H9 (cell line): ENCODE measurements at regions not wholly inside any gene's neighbourhood (a gene's known extent, or its start where the extent isn't known, plus 50 kb on each side); places are given as distances from the start of the nearest gene placed in this dataset.

Experiments used
- DNase-seq: peaks from one replicate; pipeline ENCODE4 v3.0.0-alpha.2; 2017
- H2AFZ ChIP-seq: one replicate; pipeline ENCODE4 v1.6.1; 2013; ENCODE audit warnings: mild to moderate bottlenecking, low read length, control low read depth, moderate library complexity
- H2AK5ac ChIP-seq: 2 replicates; pipeline ENCODE4 v1.6.1; 2013; ENCODE audit warnings: low read length, control low read depth, mixed read lengths; ENCODE audit not compliant: insufficient read length
- H2BK120ac ChIP-seq: one replicate; pipeline ENCODE4 v1.6.1; 2013; ENCODE audit warnings: low read depth, mild to moderate bottlenecking, low read length, control low read depth, inconsistent platforms; ENCODE audit not compliant: poor library complexity, severe bottlenecking
- H2BK12ac ChIP-seq: 2 replicates; pipeline ENCODE4 v1.6.1; 2013; ENCODE audit warnings: low read length, control low read depth, mixed read lengths, low read depth; ENCODE audit not compliant: insufficient read length
- H2BK15ac ChIP-seq: 2 replicates; pipeline ENCODE4 v1.6.1; 2013; ENCODE audit warnings: low read depth, low read length, control low read depth
- H2BK20ac ChIP-seq: one replicate; pipeline ENCODE4 v1.6.1; 2013; ENCODE audit warnings: low read depth, mild to moderate bottlenecking, low read length, control low read depth, inconsistent platforms; ENCODE audit not compliant: poor library complexity, severe bottlenecking
- H2BK5ac ChIP-seq: 2 replicates; pipeline ENCODE4 v1.6.1; 2013; ENCODE audit warnings: low read length, control low read depth, mixed read lengths; ENCODE audit not compliant: insufficient read length
- H3K14ac ChIP-seq: 2 replicates; pipeline ENCODE4 v1.6.1; 2013; ENCODE audit warnings: low read length, control low read depth; ENCODE audit not compliant: insufficient read depth
- H3K18ac ChIP-seq: 2 replicates; pipeline ENCODE4 v1.6.1; 2013; ENCODE audit warnings: low read depth, mild to moderate bottlenecking, mixed read lengths, low read length, control low read depth; ENCODE audit not compliant: insufficient read length
- H3K23ac ChIP-seq: 2 replicates; pipeline ENCODE4 v1.6.1; 2013; ENCODE audit warnings: low read length, control low read depth, mixed read lengths, low read depth; ENCODE audit not compliant: insufficient read length
- H3K23me2 ChIP-seq: 2 replicates; pipeline ENCODE4 v1.6.1; 2013; ENCODE audit warnings: low read depth, mild to moderate bottlenecking, mixed read lengths, low read length, control low read depth; ENCODE audit not compliant: insufficient read length, poor library complexity, severe bottlenecking
- H3K27ac ChIP-seq: 2 replicates; pipeline ENCODE4 v1.5.1; 2013; ENCODE audit warnings: low read length, control low read depth, mixed read lengths, low read depth; ENCODE audit not compliant: insufficient read length
- H3K27me3 ChIP-seq: 2 replicates; pipeline ENCODE4 v1.6.1; 2013; ENCODE audit warnings: low read length, control low read depth, inconsistent platforms; ENCODE audit not compliant: insufficient read depth
- H3K4ac ChIP-seq: 2 replicates; pipeline ENCODE4 v1.6.1; 2013; ENCODE audit warnings: low read depth, mild to moderate bottlenecking, control low read depth, inconsistent platforms, low read length, moderate library complexity
- H3K4me1 ChIP-seq: 2 replicates; pipeline ENCODE4 v1.6.1; 2013; ENCODE audit warnings: low read length, control low read depth, inconsistent platforms; ENCODE audit not compliant: insufficient read depth
- H3K4me2 ChIP-seq: 2 replicates; pipeline ENCODE4 v1.6.1; 2013; ENCODE audit warnings: low read length, control low read depth, mixed read lengths; ENCODE audit not compliant: insufficient read length, insufficient read depth
- H3K56ac ChIP-seq: 2 replicates; pipeline ENCODE4 v1.6.1; 2013; ENCODE audit warnings: low read depth, mild to moderate bottlenecking, mixed read lengths, low read length, control low read depth; ENCODE audit not compliant: insufficient read length
- H3K79me1 ChIP-seq: 2 replicates; pipeline ENCODE4 v1.6.1; 2013; ENCODE audit warnings: low read depth, mild to moderate bottlenecking, moderate library complexity, low read length, control low read depth, inconsistent platforms; ENCODE audit not compliant: insufficient read depth, poor library complexity, severe bottlenecking
- H3K79me2 ChIP-seq: 2 replicates; pipeline ENCODE4 v1.6.1; 2013; ENCODE audit warnings: low read length, control low read depth, inconsistent platforms; ENCODE audit not compliant: insufficient read depth
- H3K9ac ChIP-seq: 2 replicates; pipeline ENCODE4 v1.6.1; 2013; ENCODE audit warnings: low read length, control low read depth, mixed read lengths; ENCODE audit not compliant: insufficient read length; ENCODE audit errors: extremely low read depth
- H3K9me3 ChIP-seq: one replicate; pipeline ENCODE4 v1.6.1; 2013; ENCODE audit warnings: low read depth, low read length, inconsistent platforms; ENCODE audit not compliant: control insufficient read depth
- H3T11ph ChIP-seq: one replicate; pipeline ENCODE4 v1.6.1; 2013; ENCODE audit warnings: mild to moderate bottlenecking, low read length, control low read depth, inconsistent platforms
- H4K20me1 ChIP-seq: one replicate; pipeline ENCODE4 v1.6.1; 2013; ENCODE audit not compliant: control insufficient read depth, insufficient read length, insufficient read depth
- H4K5ac ChIP-seq: 2 replicates; pipeline ENCODE4 v1.6.1; 2013; ENCODE audit warnings: low read depth, mild to moderate bottlenecking, mixed read lengths, low read length, control low read depth; ENCODE audit not compliant: insufficient read length
- H4K8ac ChIP-seq: replicated peaks from 2 replicates; pipeline ENCODE4 v1.6.1; 2013; ENCODE audit warnings: low read length, control low read depth, mixed read lengths, low read depth; ENCODE audit not compliant: insufficient read length
- H4K91ac ChIP-seq: 2 replicates; pipeline ENCODE4 v1.6.1; 2013; ENCODE audit warnings: low read depth, mild to moderate bottlenecking, moderate library complexity, mixed read lengths, low read length, control low read depth; ENCODE audit not compliant: insufficient read length
- H3K27ac Mint-ChIP-seq, 3 experiments: 2 replicates in 2 of 3; 3 replicates in 1 of 3; pipeline ENCODE4 v1.8.0; 2020 to 2021; ENCODE audit warnings: mixed read lengths in 3 of 3, mild to moderate bottlenecking in 1 of 3, moderate library complexity in 1 of 3
- H3K27me3 Mint-ChIP-seq: 2 replicates; pipeline ENCODE4 v1.8.0; 2021; ENCODE audit warnings: low read depth, mild to moderate bottlenecking, moderate library complexity, mixed read lengths
- H3K36me3 Mint-ChIP-seq, 3 experiments: 2 replicates in 2 of 3; 3 replicates in 1 of 3; pipeline ENCODE4 v1.8.0; 2020 to 2021; ENCODE audit warnings: low read depth in 3 of 3, mixed read lengths in 3 of 3; ENCODE audit not compliant: insufficient read depth in 1 of 3
- H3K4me1 Mint-ChIP-seq, 2 experiments: 2 replicates each; pipeline ENCODE4 v1.8.0; 2020; ENCODE audit warnings: mixed read lengths in 2 of 2
- H3K4me3 Mint-ChIP-seq, 2 experiments: 2 replicates in 1 of 2; 3 replicates in 1 of 2; pipeline ENCODE4 v1.8.0; 2020 to 2021; ENCODE audit warnings: mild to moderate bottlenecking in 2 of 2, mixed read lengths in 2 of 2, moderate library complexity in 1 of 2
- H3K9me3 Mint-ChIP-seq, 2 experiments: 2 replicates in 1 of 2; 3 replicates in 1 of 2; pipeline ENCODE4 v1.8.0; 2020; ENCODE audit warnings: mild to moderate bottlenecking in 2 of 2, mixed read lengths in 2 of 2, moderate library complexity in 1 of 2
- CTCF ChIP-seq: fragments of 200-600 bp; sonication (generic); conservative IDR thresholded peaks from 3 replicates; pipeline ENCODE4 v1.8.0; 2021; ENCODE audit warnings: antibody characterized with exemption, mild to moderate bottlenecking
- WGBS: extraction: QIAGEN DNeasy Blood & Tissue Kit; methylation state at CpG from one replicate; pipeline ENCODE4 v1.1.7; 2013; ENCODE audit warnings: missing lambda C conversion rate, low lambda C conversion rate, mixed read lengths; ENCODE audit not compliant: insufficient read length; ENCODE audit errors: extremely low coverage; 5-methylcytosine and 5-hydroxymethylcytosine counted together

- Histone ChIP-seq H3K79me2 (no peaks in the 10 kb centered on the region), H3T11ph (no peak overlapping the region), H3K14ac (no peak overlapping the region), H3K27me3 (no peaks in the 10 kb centered on the region), H2BK12ac (no peak overlapping the region), H3K27ac (no peak overlapping the region), H2BK120ac (no peak overlapping the region), H4K91ac (no peak overlapping the region), H3K79me1 (no peaks in the 10 kb centered on the region), H4K8ac (no peak overlapping the region), H3K56ac (no peak overlapping the region), H2AFZ (no peak overlapping the region), H4K5ac (no peak overlapping the region), H2AK5ac (no peak overlapping the region), H2BK15ac (no peak overlapping the region), H3K9me3 (no peaks in the 10 kb centered on the region), H3K4ac (no peak overlapping the region), H3K4me2 (no peak overlapping the region), H3K18ac (no peak overlapping the region), H3K9ac (no peak overlapping the region), H2BK5ac (no peak overlapping the region), H3K4me1 (peaks cover 5% of the 10 kb centered on the region; the same call in 1 of the 2 replicates), H3K23me2 (no peaks in the 10 kb centered on the region), H2BK20ac (no peak overlapping the region), H4K20me1 (no peaks in the 10 kb centered on the region), H3K23ac (no peak overlapping the region)
- Mint-ChIP-seq H3K27ac (peak overlapping the region in 1 of 3 experiments; percentile 83; a peak in 2 of 7 replicates), H3K4me3 (no peak overlapping the region; a peak in 1 of 5 replicates), H3K9me3 (no peaks in the 10 kb centered on the region), H3K4me1 (peaks cover 49 to 60% of the 10 kb centered on the region in 2 experiments), H3K27me3 (peaks cover 6% of the 10 kb centered on the region), H3K36me3 (no peaks in the 10 kb centered on the region)
- TF ChIP-seq CTCF: no peak
- DNase-seq: no peak
- no CpG with 5 or more reads among the region's 12 CpGs for WGBS
Measured at GRCh38 chr15:96182736-96183513, 147.6 kb upstream of the NR2F2 start.
